Left lung (tissue), 4 donors: ENCODE measurements at regions not wholly inside any gene's neighbourhood (a gene's known extent, or its start where the extent isn't known, plus 50 kb on each side); places are given as distances from the start of the nearest gene placed in this dataset.

Experiments
- ATAC-seq: fragments of 200-7000 bp; cut with Tn5 transposase; one replicate; pipeline ENCODE4 v1.9.1; 2020; ENCODE audit warnings: moderate library complexity
- DNase-seq, 4 donors: peaks; one replicate each; pipeline ENCODE4 v3.0.0-alpha.2; 2013 to 2020
- H3K27ac ChIP-seq, 2 donors: fragments of 200-600 bp; sonication (generic) in 1 of 2; one replicate each; pipeline versions ENCODE4 v1.5.0 to v1.8.0; 2020 to 2021
- H3K27me3 ChIP-seq, 2 donors: fragments of 200-600 bp; sonication (generic) in 1 of 2; one replicate each; pipeline versions ENCODE4 v1.5.0 to v1.8.0; 2020 to 2021
- H3K36me3 ChIP-seq, 2 donors: fragments of 200-600 bp; sonication (generic) in 1 of 2; one replicate each; pipeline versions ENCODE4 v1.5.0 to v1.8.0; 2020 to 2021
- H3K4me1 ChIP-seq, 2 donors: fragments of 200-600 bp; one replicate each; pipeline ENCODE4 v1.8.0; 2021
- H3K4me3 ChIP-seq, 2 donors: fragments of 200-600 bp; sonication (generic) in 1 of 2; one replicate each; pipeline versions ENCODE4 v1.5.0 to v1.8.0; 2020 to 2021; ENCODE audit warnings: mild to moderate bottlenecking in 1 of 2
- H3K9me3 ChIP-seq, 2 donors: fragments of 200-600 bp; sonication (generic) in 1 of 2; one replicate each; pipeline versions ENCODE4 v1.5.0 to v1.8.0; 2020 to 2021
- intact Hi-C, 2 donors: fragments of 100-400 bp; cut with DNase I; formaldehyde crosslinking; loops; one replicate each; pipeline versions ENCODE4 v1.11.2 to v1.14.2; 2022
- TF ChIP-seq, protein P1 (sequence below), 2 donors: fragments of 200-600 bp; sonication (generic) in 1 of 2; IDR thresholded peaks; one replicate each; pipeline versions ENCODE4 v1.5.0 to v1.8.0; 2021; ENCODE audit warnings: antibody characterized with exemption in 2 of 2
- donor health status: DM: no; HTN: yes; CAD: no.
- donor health status: DM: no; HTN: no; CAD: no.

DNA sequence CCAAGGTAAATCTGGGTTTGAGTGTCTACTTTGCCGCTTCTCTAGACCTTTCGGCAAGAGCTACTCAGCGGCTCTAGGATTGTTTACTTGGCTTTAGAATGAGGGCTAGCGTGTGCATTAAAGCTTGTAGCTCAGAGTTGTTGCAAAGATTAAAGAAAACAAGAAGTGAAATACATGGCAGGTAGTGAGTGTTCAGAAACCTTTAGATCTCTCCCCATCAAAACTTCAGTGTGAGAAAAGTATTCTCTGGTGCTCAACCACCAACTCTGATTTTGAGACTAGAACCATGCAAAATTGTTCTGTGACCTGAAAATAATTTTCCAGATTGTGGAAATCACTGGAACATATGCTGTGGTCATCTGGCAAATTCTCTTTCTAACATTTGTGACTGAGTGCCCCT, 512.0 kb downstream of the CMPK2 start:
- peak; percentile 82 for ATAC-seq
- Histone ChIP-seq H3K4me1 (no peaks in the 10 kb centered on the region), H3K27me3 (no peaks in the 10 kb centered on the region), H3K9me3 (no peaks in the 10 kb centered on the region), H3K27ac (no peak overlapping the region), H3K36me3 (no peaks in the 10 kb centered on the region), H3K4me3 (no peak overlapping the region)
- TF ChIP-seq, protein P1, sequence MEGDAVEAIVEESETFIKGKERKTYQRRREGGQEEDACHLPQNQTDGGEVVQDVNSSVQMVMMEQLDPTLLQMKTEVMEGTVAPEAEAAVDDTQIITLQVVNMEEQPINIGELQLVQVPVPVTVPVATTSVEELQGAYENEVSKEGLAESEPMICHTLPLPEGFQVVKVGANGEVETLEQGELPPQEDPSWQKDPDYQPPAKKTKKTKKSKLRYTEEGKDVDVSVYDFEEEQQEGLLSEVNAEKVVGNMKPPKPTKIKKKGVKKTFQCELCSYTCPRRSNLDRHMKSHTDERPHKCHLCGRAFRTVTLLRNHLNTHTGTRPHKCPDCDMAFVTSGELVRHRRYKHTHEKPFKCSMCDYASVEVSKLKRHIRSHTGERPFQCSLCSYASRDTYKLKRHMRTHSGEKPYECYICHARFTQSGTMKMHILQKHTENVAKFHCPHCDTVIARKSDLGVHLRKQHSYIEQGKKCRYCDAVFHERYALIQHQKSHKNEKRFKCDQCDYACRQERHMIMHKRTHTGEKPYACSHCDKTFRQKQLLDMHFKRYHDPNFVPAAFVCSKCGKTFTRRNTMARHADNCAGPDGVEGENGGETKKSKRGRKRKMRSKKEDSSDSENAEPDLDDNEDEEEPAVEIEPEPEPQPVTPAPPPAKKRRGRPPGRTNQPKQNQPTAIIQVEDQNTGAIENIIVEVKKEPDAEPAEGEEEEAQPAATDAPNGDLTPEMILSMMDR (IDR thresholded peaks at IDR 0.05): no peak
- DNase-seq: no peak
- intact Hi-C loops: loop anchor here in 1 of 2 donors (10.0 kb wide), 1 partner anchor 421 kb away; no protein-coding TSS in a partner anchor

DNA sequence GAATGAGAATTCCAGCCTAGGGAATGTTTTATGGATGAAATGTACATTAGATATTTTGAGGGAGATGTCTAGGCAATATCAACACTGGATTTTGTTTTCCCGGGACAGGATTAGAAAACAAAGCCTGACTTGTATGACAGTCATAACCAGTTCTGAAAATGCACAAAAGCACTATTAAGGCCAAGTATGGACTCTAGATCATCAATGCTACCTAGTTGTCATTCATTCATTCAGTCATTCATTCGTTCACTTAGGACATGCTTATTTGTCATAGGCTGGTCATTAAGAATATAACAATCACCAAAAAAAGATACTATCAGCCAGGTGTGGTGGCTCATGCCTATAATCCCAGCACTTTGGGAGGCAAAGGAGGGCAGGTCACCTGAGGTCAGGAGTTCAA, 511.2 kb downstream of the CMPK2 start:
- Histone ChIP-seq H3K27me3 (no peaks in the 10 kb centered on the region), H3K4me3 (no peak overlapping the region), H3K27ac (no peak overlapping the region), H3K4me1 (no peaks in the 10 kb centered on the region), H3K9me3 (no peaks in the 10 kb centered on the region), H3K36me3 (no peaks in the 10 kb centered on the region)
- TF ChIP-seq, protein P1 (IDR thresholded peaks at IDR 0.05): no peak
- no peak for ATAC-seq
- intact Hi-C loops: loop anchor here in 1 of 2 donors (10.0 kb wide), 1 partner anchor 420 kb away; no protein-coding TSS in a partner anchor
- DNase-seq: no peak

DNA sequence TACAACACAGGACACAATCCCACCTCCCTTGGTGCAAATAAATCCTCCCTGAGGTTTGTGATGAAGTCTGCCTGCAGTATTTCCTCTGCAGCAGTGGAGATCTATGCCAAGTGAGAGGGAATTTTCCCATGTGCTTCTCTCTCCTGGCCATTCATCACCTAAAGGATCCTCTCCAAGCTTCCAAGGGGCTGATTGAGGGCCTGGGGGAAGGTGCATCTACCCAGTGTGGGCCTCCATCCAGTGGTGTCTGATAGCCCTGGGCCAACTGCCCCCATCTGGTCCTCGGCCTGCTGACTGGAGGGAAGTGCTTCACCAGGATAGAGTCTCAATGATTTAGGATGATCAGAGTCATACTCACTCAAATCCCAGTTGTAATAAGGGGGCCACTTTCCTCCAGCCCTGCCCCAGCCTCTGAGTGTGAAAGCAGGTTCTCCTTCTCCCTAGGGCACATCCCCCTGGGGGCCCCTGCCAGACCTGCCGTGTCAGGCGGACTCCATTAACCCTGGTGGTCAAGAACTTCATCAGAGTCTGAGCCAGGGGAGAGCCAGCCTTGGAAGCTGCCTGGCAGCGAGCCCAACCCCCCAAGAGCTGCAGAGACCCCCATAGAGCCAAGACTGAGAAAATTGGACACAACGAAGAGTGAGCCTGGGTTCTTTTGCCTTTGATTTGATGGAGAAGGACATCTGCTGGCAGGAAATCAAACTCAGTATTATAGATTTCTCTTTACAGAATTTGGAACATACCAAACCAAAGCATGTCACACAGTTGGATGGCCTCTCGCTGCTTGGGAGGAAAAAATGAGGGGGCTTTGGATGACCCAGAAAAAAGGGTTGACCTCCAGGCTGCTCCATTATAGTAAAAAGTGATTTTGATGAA, 509.6 kb downstream of the CMPK2 start:
- H3K36me3 ChIP-seq: no peaks in the 10 kb centered on the region
- DNase-seq (peak in 1 of 4 donors; percentile 72), ATAC-seq (no peak)
- H3K4me3 ChIP-seq: no peak overlapping the region
- no peak overlapping the region for H3K27ac ChIP-seq
- TF ChIP-seq, protein P1 (IDR thresholded peaks at IDR 0.05): no peak
- no peaks in the 10 kb centered on the region for H3K9me3 ChIP-seq
- no peaks in the 10 kb centered on the region for H3K27me3 ChIP-seq
- intact Hi-C loops: loop anchor here in 1 of 2 donors (10.0 kb wide), 1 partner anchor 419 kb away; no protein-coding TSS in a partner anchor
- no peaks in the 10 kb centered on the region for H3K4me1 ChIP-seq

DNA sequence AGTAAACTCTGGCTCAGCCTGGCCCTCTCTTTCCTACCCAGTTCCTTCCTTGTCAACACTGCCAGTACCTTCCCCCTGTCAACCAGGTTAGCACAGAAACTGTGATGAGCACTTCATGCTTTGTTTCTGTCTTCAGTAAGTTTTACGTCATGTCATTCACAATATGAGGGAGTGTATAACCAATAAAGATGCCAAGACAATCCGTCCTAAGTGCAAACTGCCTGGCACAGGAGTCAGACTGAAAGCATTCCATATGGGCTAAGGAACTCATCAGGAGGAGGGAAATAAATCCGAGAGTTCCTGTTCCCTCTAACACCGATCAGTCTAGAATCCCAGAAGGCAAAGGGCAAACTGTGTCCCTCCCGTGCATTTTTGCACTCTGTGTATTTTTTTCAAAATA, 507.2 kb downstream of the CMPK2 start:
- TF ChIP-seq, protein P1 (IDR thresholded peaks at IDR 0.05): no peak
- H3K4me1 ChIP-seq: no peaks in the 10 kb centered on the region
- no peak overlapping the region for H3K27ac ChIP-seq
- intact Hi-C loops: loop anchor here in 1 of 2 donors (10.0 kb wide), 1 partner anchor 416 kb away; no protein-coding TSS in a partner anchor
- H3K36me3 ChIP-seq: no peaks in the 10 kb centered on the region
- ATAC-seq: no peak
- H3K27me3 ChIP-seq: no peaks in the 10 kb centered on the region
- H3K4me3 ChIP-seq: no peak overlapping the region
- H3K9me3 ChIP-seq: no peaks in the 10 kb centered on the region
- no peak for DNase-seq

DNA sequence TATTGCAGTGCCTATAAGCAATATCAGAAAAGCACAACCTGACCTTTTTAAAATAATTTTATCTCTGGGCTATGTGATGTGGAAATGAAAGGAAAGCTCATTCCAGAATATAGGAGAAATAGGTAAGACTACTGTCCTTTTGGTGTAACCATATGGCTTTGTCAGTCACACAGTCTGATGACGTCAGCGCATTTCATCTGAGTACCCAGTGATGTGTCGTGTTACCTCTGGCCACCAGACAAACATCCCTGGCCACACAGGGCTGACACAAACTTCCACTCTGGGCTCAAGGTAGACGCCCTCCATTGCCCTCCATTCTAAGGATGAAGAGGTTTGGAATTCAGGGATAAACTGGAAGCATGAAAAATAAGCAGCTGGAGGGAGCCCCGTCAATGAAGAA, 506.7 kb downstream of the CMPK2 start:
- Histone ChIP-seq H3K4me1 (no peaks in the 10 kb centered on the region), H3K27me3 (no peaks in the 10 kb centered on the region), H3K27ac (no peak overlapping the region), H3K36me3 (no peaks in the 10 kb centered on the region), H3K9me3 (no peaks in the 10 kb centered on the region), H3K4me3 (no peak overlapping the region)
- no peak for ATAC-seq
- TF ChIP-seq, protein P1 (IDR thresholded peaks at IDR 0.05): no peak
- DNase-seq: no peak
- intact Hi-C loops: loop anchor here in 1 of 2 donors (10.0 kb wide), 1 partner anchor 416 kb away; no protein-coding TSS in a partner anchor
